H9 (cell line): ENCODE measurements at regions not wholly inside any gene's neighbourhood (a gene's known extent, or its start where the extent isn't known, plus 50 kb on each side); places are given as distances from the start of the nearest gene placed in this dataset.

Experiments used
- DNase-seq: peaks from one replicate; pipeline ENCODE4 v3.0.0-alpha.2; 2017
- H2AFZ ChIP-seq: one replicate; pipeline ENCODE4 v1.6.1; 2013; ENCODE audit warnings: mild to moderate bottlenecking, low read length, control low read depth, moderate library complexity
- H2AK5ac ChIP-seq: 2 replicates; pipeline ENCODE4 v1.6.1; 2013; ENCODE audit warnings: low read length, control low read depth, mixed read lengths; ENCODE audit not compliant: insufficient read length
- H2BK120ac ChIP-seq: one replicate; pipeline ENCODE4 v1.6.1; 2013; ENCODE audit warnings: low read depth, mild to moderate bottlenecking, low read length, control low read depth, inconsistent platforms; ENCODE audit not compliant: poor library complexity, severe bottlenecking
- H2BK12ac ChIP-seq: 2 replicates; pipeline ENCODE4 v1.6.1; 2013; ENCODE audit warnings: low read length, control low read depth, mixed read lengths, low read depth; ENCODE audit not compliant: insufficient read length
- H2BK15ac ChIP-seq: 2 replicates; pipeline ENCODE4 v1.6.1; 2013; ENCODE audit warnings: low read depth, low read length, control low read depth
- H2BK20ac ChIP-seq: one replicate; pipeline ENCODE4 v1.6.1; 2013; ENCODE audit warnings: low read depth, mild to moderate bottlenecking, low read length, control low read depth, inconsistent platforms; ENCODE audit not compliant: poor library complexity, severe bottlenecking
- H2BK5ac ChIP-seq: 2 replicates; pipeline ENCODE4 v1.6.1; 2013; ENCODE audit warnings: low read length, control low read depth, mixed read lengths; ENCODE audit not compliant: insufficient read length
- H3K14ac ChIP-seq: 2 replicates; pipeline ENCODE4 v1.6.1; 2013; ENCODE audit warnings: low read length, control low read depth; ENCODE audit not compliant: insufficient read depth
- H3K18ac ChIP-seq: 2 replicates; pipeline ENCODE4 v1.6.1; 2013; ENCODE audit warnings: low read depth, mild to moderate bottlenecking, mixed read lengths, low read length, control low read depth; ENCODE audit not compliant: insufficient read length
- H3K23ac ChIP-seq: 2 replicates; pipeline ENCODE4 v1.6.1; 2013; ENCODE audit warnings: low read length, control low read depth, mixed read lengths, low read depth; ENCODE audit not compliant: insufficient read length
- H3K23me2 ChIP-seq: 2 replicates; pipeline ENCODE4 v1.6.1; 2013; ENCODE audit warnings: low read depth, mild to moderate bottlenecking, mixed read lengths, low read length, control low read depth; ENCODE audit not compliant: insufficient read length, poor library complexity, severe bottlenecking
- H3K27ac ChIP-seq: 2 replicates; pipeline ENCODE4 v1.5.1; 2013; ENCODE audit warnings: low read length, control low read depth, mixed read lengths, low read depth; ENCODE audit not compliant: insufficient read length
- H3K27me3 ChIP-seq: 2 replicates; pipeline ENCODE4 v1.6.1; 2013; ENCODE audit warnings: low read length, control low read depth, inconsistent platforms; ENCODE audit not compliant: insufficient read depth
- H3K4ac ChIP-seq: 2 replicates; pipeline ENCODE4 v1.6.1; 2013; ENCODE audit warnings: low read depth, mild to moderate bottlenecking, control low read depth, inconsistent platforms, low read length, moderate library complexity
- H3K4me1 ChIP-seq: 2 replicates; pipeline ENCODE4 v1.6.1; 2013; ENCODE audit warnings: low read length, control low read depth, inconsistent platforms; ENCODE audit not compliant: insufficient read depth
- H3K4me2 ChIP-seq: 2 replicates; pipeline ENCODE4 v1.6.1; 2013; ENCODE audit warnings: low read length, control low read depth, mixed read lengths; ENCODE audit not compliant: insufficient read length, insufficient read depth
- H3K56ac ChIP-seq: 2 replicates; pipeline ENCODE4 v1.6.1; 2013; ENCODE audit warnings: low read depth, mild to moderate bottlenecking, mixed read lengths, low read length, control low read depth; ENCODE audit not compliant: insufficient read length
- H3K79me1 ChIP-seq: 2 replicates; pipeline ENCODE4 v1.6.1; 2013; ENCODE audit warnings: low read depth, mild to moderate bottlenecking, moderate library complexity, low read length, control low read depth, inconsistent platforms; ENCODE audit not compliant: insufficient read depth, poor library complexity, severe bottlenecking
- H3K79me2 ChIP-seq: 2 replicates; pipeline ENCODE4 v1.6.1; 2013; ENCODE audit warnings: low read length, control low read depth, inconsistent platforms; ENCODE audit not compliant: insufficient read depth
- H3K9ac ChIP-seq: 2 replicates; pipeline ENCODE4 v1.6.1; 2013; ENCODE audit warnings: low read length, control low read depth, mixed read lengths; ENCODE audit not compliant: insufficient read length; ENCODE audit errors: extremely low read depth
- H3K9me3 ChIP-seq: one replicate; pipeline ENCODE4 v1.6.1; 2013; ENCODE audit warnings: low read depth, low read length, inconsistent platforms; ENCODE audit not compliant: control insufficient read depth
- H3T11ph ChIP-seq: one replicate; pipeline ENCODE4 v1.6.1; 2013; ENCODE audit warnings: mild to moderate bottlenecking, low read length, control low read depth, inconsistent platforms
- H4K20me1 ChIP-seq: one replicate; pipeline ENCODE4 v1.6.1; 2013; ENCODE audit not compliant: control insufficient read depth, insufficient read length, insufficient read depth
- H4K5ac ChIP-seq: 2 replicates; pipeline ENCODE4 v1.6.1; 2013; ENCODE audit warnings: low read depth, mild to moderate bottlenecking, mixed read lengths, low read length, control low read depth; ENCODE audit not compliant: insufficient read length
- H4K8ac ChIP-seq: replicated peaks from 2 replicates; pipeline ENCODE4 v1.6.1; 2013; ENCODE audit warnings: low read length, control low read depth, mixed read lengths, low read depth; ENCODE audit not compliant: insufficient read length
- H4K91ac ChIP-seq: 2 replicates; pipeline ENCODE4 v1.6.1; 2013; ENCODE audit warnings: low read depth, mild to moderate bottlenecking, moderate library complexity, mixed read lengths, low read length, control low read depth; ENCODE audit not compliant: insufficient read length
- H3K27ac Mint-ChIP-seq, 3 experiments: 2 replicates in 2 of 3; 3 replicates in 1 of 3; pipeline ENCODE4 v1.8.0; 2020 to 2021; ENCODE audit warnings: mixed read lengths in 3 of 3, mild to moderate bottlenecking in 1 of 3, moderate library complexity in 1 of 3
- H3K27me3 Mint-ChIP-seq: 2 replicates; pipeline ENCODE4 v1.8.0; 2021; ENCODE audit warnings: low read depth, mild to moderate bottlenecking, moderate library complexity, mixed read lengths
- H3K36me3 Mint-ChIP-seq, 3 experiments: 2 replicates in 2 of 3; 3 replicates in 1 of 3; pipeline ENCODE4 v1.8.0; 2020 to 2021; ENCODE audit warnings: low read depth in 3 of 3, mixed read lengths in 3 of 3; ENCODE audit not compliant: insufficient read depth in 1 of 3
- H3K4me1 Mint-ChIP-seq, 2 experiments: 2 replicates each; pipeline ENCODE4 v1.8.0; 2020; ENCODE audit warnings: mixed read lengths in 2 of 2
- H3K4me3 Mint-ChIP-seq, 2 experiments: 2 replicates in 1 of 2; 3 replicates in 1 of 2; pipeline ENCODE4 v1.8.0; 2020 to 2021; ENCODE audit warnings: mild to moderate bottlenecking in 2 of 2, mixed read lengths in 2 of 2, moderate library complexity in 1 of 2
- H3K9me3 Mint-ChIP-seq, 2 experiments: 2 replicates in 1 of 2; 3 replicates in 1 of 2; pipeline ENCODE4 v1.8.0; 2020; ENCODE audit warnings: mild to moderate bottlenecking in 2 of 2, mixed read lengths in 2 of 2, moderate library complexity in 1 of 2
- CTCF ChIP-seq: fragments of 200-600 bp; sonication (generic); conservative IDR thresholded peaks from 3 replicates; pipeline ENCODE4 v1.8.0; 2021; ENCODE audit warnings: antibody characterized with exemption, mild to moderate bottlenecking
- WGBS: extraction: QIAGEN DNeasy Blood & Tissue Kit; methylation state at CpG from one replicate; pipeline ENCODE4 v1.1.7; 2013; ENCODE audit warnings: missing lambda C conversion rate, low lambda C conversion rate, mixed read lengths; ENCODE audit not compliant: insufficient read length; ENCODE audit errors: extremely low coverage; 5-methylcytosine and 5-hydroxymethylcytosine counted together

GRCh38 chr2:217654168-217654567 is 348.6 kb downstream of the TNS1 start:
- H3K27ac Mint-ChIP-seq = no peak overlapping the region
- Histone ChIP-seq H3K9me3 (no peaks in the 10 kb centered on the region), H2AK5ac (no peak overlapping the region), H3K27me3 (no peaks in the 10 kb centered on the region), H3K23me2 (no peaks in the 10 kb centered on the region), H4K20me1 (no peaks in the 10 kb centered on the region), H2BK12ac (no peak overlapping the region), H2BK5ac (no peak overlapping the region), H3K14ac (no peak overlapping the region), H3K23ac (no peak overlapping the region), H2BK15ac (no peak overlapping the region), H3K4me1 (peaks cover 2% of the 10 kb centered on the region; the same call in 1 of the 2 replicates), H3K4ac (no peak overlapping the region), H3K18ac (no peak overlapping the region), H2AFZ (no peak overlapping the region), H3K56ac (no peak overlapping the region), H3K9ac (no peak overlapping the region), H2BK20ac (no peak overlapping the region), H4K5ac (no peak overlapping the region), H3K79me1 (no peaks in the 10 kb centered on the region), H4K91ac (no peak overlapping the region), H3K27ac (no peak overlapping the region), H2BK120ac (no peak overlapping the region), H3K79me2 (no peaks in the 10 kb centered on the region), H4K8ac (no peak overlapping the region), H3T11ph (no peak overlapping the region), H3K4me2 (no peak overlapping the region)
- WGBS = no CpG with 5 or more reads among the region's 4 CpGs
- no peaks in the 10 kb centered on the region for H3K9me3 Mint-ChIP-seq
- no peak for DNase-seq
- no peak for TF ChIP-seq CTCF
- H3K36me3 Mint-ChIP-seq = no peaks in the 10 kb centered on the region
- H3K4me1 Mint-ChIP-seq = peaks cover 24 to 41% of the 10 kb centered on the region in 2 experiments
- H3K4me3 Mint-ChIP-seq = no peak overlapping the region
- peaks cover 2% of the 10 kb centered on the region for H3K27me3 Mint-ChIP-seq
